ENCODE measurements at regions not wholly inside any gene's neighbourhood (a gene's known extent, or its start where the extent isn't known, plus 50 kb on each side); places are given as distances from the start of the nearest gene placed in this dataset.

GRCh38 chr5:13625616-13626198, 318.8 kb downstream of the DNAH5 start:
- Histone ChIP-seq H3K27me3 (ENCODE audit: insufficient read depth, low read length) (no peaks in the 10 kb centered on the region), H3K4me1 (ENCODE audit: control insufficient read depth in 1 of 2, insufficient read depth in 2 of 2, low read length in 2 of 2) (no peaks in the 10 kb centered on the region), H3K36me3 (ENCODE audit: control insufficient read depth in 1 of 2, insufficient read depth in 2 of 2, low read length in 2 of 2) (no peaks in the 10 kb centered on the region), H3K79me2 (ENCODE audit: insufficient read depth, low read length) (no peaks in the 10 kb centered on the region), H3K27ac (ENCODE audit: low read depth, low read length) (no peak overlapping the region), H3K4me3 (replicated peaks in 1 of 2; ENCODE audit: low read depth in 1 of 2, low read length in 2 of 2) (no peak overlapping the region), H3K4me2 (ENCODE audit: low read length) (no peak overlapping the region), H3K9ac (ENCODE audit: low read length) (no peak overlapping the region), H4K20me1 (ENCODE audit: insufficient read depth) (no peaks in the 10 kb centered on the region), H2AFZ (ENCODE audit: low read depth, low read length, poor library complexity, severe bottlenecking) (no peak overlapping the region), H3K9me3 (ENCODE audit: control insufficient read depth in 1 of 2, insufficient read depth in 1 of 2, low read depth in 1 of 2, low read length in 2 of 2) (peaks cover 2 to 10% of the 10 kb centered on the region in 2 experiments; a peak in 2 of 4 replicates), H3K9me2 (ENCODE audit: insufficient read depth) (no peaks in the 10 kb centered on the region)
- POLR2A ChIA-PET: no interaction called here
- intact Hi-C loops (cut with micrococcal nuclease): no loop called here
- no peak for DNase-seq (ENCODE audit: low read depth, low spot score)
- no TSS peak for BruUV-seq (replicated peaks)
- CTCF ChIA-PET: no interaction called here
- RAD21 ChIA-PET (ENCODE audit: low non-redundant PET in 1 of 2, low total read pairs in 2 of 2, uncharacterized antibody in 2 of 2, unreplicated experiment in 2 of 2): no interaction called here
- no peak for ATAC-seq
- TF ChIP-seq ATF3 (IDR thresholded peaks at IDR 0.05) (no peak), SRF (IDR thresholded peaks at IDR 0.05; ENCODE audit: low read depth) (no peak), TCF7L2 (IDR thresholded peaks at IDR 0.05; ENCODE audit: borderline replicate concordance, extremely low read depth, insufficient read depth, insufficient read length) (no peak), RAD21 (IDR thresholded peaks at IDR 0.05; ENCODE audit: low read depth) (no peak)

GRCh38 chr5:13624283-13625074, 320.0 kb downstream of the DNAH5 start:
- ATAC-seq (no peak), DNase-seq (ENCODE audit: low read depth, low spot score) (no peak)
- H3K4me3 ChIP-seq (replicated peaks in 1 of 2; ENCODE audit: low read depth in 1 of 2, low read length in 2 of 2): no peak overlapping the region
- H4K20me1 ChIP-seq (ENCODE audit: insufficient read depth): no peaks in the 10 kb centered on the region
- no peaks in the 10 kb centered on the region for H3K79me2 ChIP-seq (ENCODE audit: insufficient read depth, low read length)
- H3K36me3 ChIP-seq (ENCODE audit: control insufficient read depth in 1 of 2, insufficient read depth in 2 of 2, low read length in 2 of 2): no peaks in the 10 kb centered on the region
- H2AFZ ChIP-seq (ENCODE audit: low read depth, low read length, poor library complexity, severe bottlenecking): no peak overlapping the region
- RAD21 ChIA-PET (ENCODE audit: low non-redundant PET in 1 of 2, low total read pairs in 2 of 2, uncharacterized antibody in 2 of 2, unreplicated experiment in 2 of 2): no interaction called here
- H3K9ac ChIP-seq (ENCODE audit: low read length): no peak overlapping the region
- no peak overlapping the region for H3K4me2 ChIP-seq (ENCODE audit: low read length)
- no peaks in the 10 kb centered on the region for H3K9me2 ChIP-seq (ENCODE audit: insufficient read depth)
- H3K9me3 ChIP-seq (ENCODE audit: control insufficient read depth in 1 of 2, insufficient read depth in 1 of 2, low read depth in 1 of 2, low read length in 2 of 2): peaks cover 9 to 10% of the 10 kb centered on the region in 2 experiments; a peak in 2 of 4 replicates
- no peak for TF ChIP-seq REST (IDR thresholded peaks at IDR 0.05; ENCODE audit: low read depth)
- TF ChIP-seq EZH2 (IDR thresholded peaks at IDR 0.05): no peak
- TF ChIP-seq POLR2AphosphoS5 (IDR thresholded peaks at IDR 0.05; ENCODE audit: low read depth, low read length): no peak
- TF ChIP-seq YY1 (IDR thresholded peaks at IDR 0.05; ENCODE audit: extremely low read depth, insufficient replicate concordance, low read depth, low read length): no peak
- TF ChIP-seq SRF (IDR thresholded peaks at IDR 0.05; ENCODE audit: low read depth): no peak
- TF ChIP-seq EGR1 (IDR thresholded peaks at IDR 0.05; ENCODE audit: low read depth): no peak
- TF ChIP-seq EZH2phosphoT487 (IDR thresholded peaks at IDR 0.05; ENCODE audit: borderline replicate concordance): no peak
- TF ChIP-seq CEBPB (IDR thresholded peaks at IDR 0.05; ENCODE audit: low read depth): no peak
- TF ChIP-seq POLR2A (IDR thresholded peaks at IDR 0.05; ENCODE audit: borderline replicate concordance, extremely low read depth, insufficient read depth, insufficient read length): no peak
- TF ChIP-seq SIN3A (IDR thresholded peaks at IDR 0.05; ENCODE audit: low read depth): no peak
- no peak for TF ChIP-seq ELF1 (IDR thresholded peaks at IDR 0.05; ENCODE audit: borderline replicate concordance, low read depth)
- TF ChIP-seq FOSL1 (IDR thresholded peaks at IDR 0.05; ENCODE audit: low read depth): no peak
- no peak for TF ChIP-seq MAX (IDR thresholded peaks at IDR 0.05)
- POLR2A ChIA-PET: no interaction called here
- no peaks in the 10 kb centered on the region for H3K4me1 ChIP-seq (ENCODE audit: control insufficient read depth in 1 of 2, insufficient read depth in 2 of 2, low read length in 2 of 2)
- intact Hi-C loops (cut with micrococcal nuclease): no loop called here
- H3K27ac ChIP-seq (ENCODE audit: low read depth, low read length): no peak overlapping the region
- CTCF ChIA-PET: no interaction called here
- BruUV-seq (replicated peaks): no TSS peak
- H3K27me3 ChIP-seq (ENCODE audit: insufficient read depth, low read length): no peaks in the 10 kb centered on the region

Data from HCT116 (cell line).